ENCODE measurements at regions not wholly inside any gene's neighbourhood (a gene's known extent, or its start where the extent isn't known, plus 50 kb on each side); places are given as distances from the start of the nearest gene placed in this dataset.
A peak's percentile ranks its signal among the peaks of the same experiment; 100 is the strongest.
"Not testable (repeated sequence)": the region's sequence is repeated elsewhere in the genome, so short reads cannot be mapped to it uniquely, and the experiment has no call there.

GRCh38 chr22:11600161-11600560 is 3927.8 kb upstream of the OR11H1 start:
- H3K4me3 Mint-ChIP-seq; H3K27ac Mint-ChIP-seq; H3K27ac ChIP-seq (ENCODE audit: insufficient read depth, low read length, poor library complexity, severe bottlenecking); H3K4me3 ChIP-seq (ENCODE audit: low read depth, low read length); ATAC-seq (ENCODE audit: low read depth in 2 of 2); DNase-seq; H3K27me3 ChIP-seq (ENCODE audit: control insufficient read depth, insufficient read depth, low read length); H3K4me1 ChIP-seq (ENCODE audit: control insufficient read depth, insufficient read depth, low read length, poor library complexity, severe bottlenecking); H3K36me3 Mint-ChIP-seq; H3K27me3 Mint-ChIP-seq; H3K4me1 Mint-ChIP-seq; H3K36me3 ChIP-seq (ENCODE audit: control insufficient read depth, insufficient read depth, low read length): not testable (repeated sequence)
- H3K9me3 Mint-ChIP-seq = peaks cover 0 to 50% (median 16%) of the 10 kb centered on the region in 7 donors
- peaks cover 2 to 35% of the 10 kb centered on the region in 2 experiments for H3K9me3 ChIP-seq (ENCODE audit: control insufficient read depth in 2 of 2, low read length in 2 of 2)

- H3K36me3 Mint-ChIP-seq; H3K27ac ChIP-seq (ENCODE audit: insufficient read depth, low read length, poor library complexity, severe bottlenecking); DNase-seq; H3K4me1 ChIP-seq (ENCODE audit: control insufficient read depth, insufficient read depth, low read length, poor library complexity, severe bottlenecking); ATAC-seq (ENCODE audit: low read depth in 2 of 2); H3K4me3 ChIP-seq (ENCODE audit: low read depth, low read length); H3K36me3 ChIP-seq (ENCODE audit: control insufficient read depth, insufficient read depth, low read length); H3K4me1 Mint-ChIP-seq; H3K4me3 Mint-ChIP-seq; H3K27ac Mint-ChIP-seq; H3K27me3 ChIP-seq (ENCODE audit: control insufficient read depth, insufficient read depth, low read length); H3K27me3 Mint-ChIP-seq: not testable (repeated sequence)
- peaks cover 0 to 55% (median 18%) of the 10 kb centered on the region in 7 donors for H3K9me3 Mint-ChIP-seq
- H3K9me3 ChIP-seq (ENCODE audit: control insufficient read depth in 2 of 2, low read length in 2 of 2) = peaks cover 2 to 44% of the 10 kb centered on the region in 2 experiments
Observed at GRCh38 chr22:11600896-11601890, 3926.8 kb upstream of the OR11H1 start.

- not testable (repeated sequence) for H3K4me3 Mint-ChIP-seq; ATAC-seq (ENCODE audit: low read depth in 2 of 2); H3K36me3 ChIP-seq (ENCODE audit: control insufficient read depth, insufficient read depth, low read length); DNase-seq; H3K27me3 ChIP-seq (ENCODE audit: control insufficient read depth, insufficient read depth, low read length); H3K27ac ChIP-seq (ENCODE audit: insufficient read depth, low read length, poor library complexity, severe bottlenecking); H3K4me3 ChIP-seq (ENCODE audit: low read depth, low read length); H3K4me1 Mint-ChIP-seq; H3K27ac Mint-ChIP-seq; H3K27me3 Mint-ChIP-seq; H3K4me1 ChIP-seq (ENCODE audit: control insufficient read depth, insufficient read depth, low read length, poor library complexity, severe bottlenecking); H3K36me3 Mint-ChIP-seq
- H3K9me3 ChIP-seq (ENCODE audit: control insufficient read depth in 2 of 2, low read length in 2 of 2) = peaks cover 4 to 44% of the 10 kb centered on the region in 2 experiments
- peaks cover 0 to 59% (median 16%) of the 10 kb centered on the region in 7 donors for H3K9me3 Mint-ChIP-seq
Observed at GRCh38 chr22:11604635-11605395, 3923.2 kb upstream of the OR11H1 start.

GRCh38 chr22:11605468-11605981 is 3922.5 kb upstream of the OR11H1 start:
- H3K9me3 Mint-ChIP-seq = peaks cover 0 to 60% (median 17%) of the 10 kb centered on the region in 7 donors
- DNase-seq = no peak
- no peak overlapping the region for H3K4me3 ChIP-seq (ENCODE audit: low read depth, low read length)
- H3K9me3 ChIP-seq (ENCODE audit: control insufficient read depth in 2 of 2, low read length in 2 of 2) = peaks cover 4 to 44% of the 10 kb centered on the region in 2 experiments
- no peaks in the 10 kb centered on the region for H3K36me3 ChIP-seq (ENCODE audit: control insufficient read depth, insufficient read depth, low read length)
- peak overlapping the region in 1 of 3 donors; percentile 84 for H3K27ac Mint-ChIP-seq
- no peaks in the 10 kb centered on the region for H3K4me1 Mint-ChIP-seq
- H3K4me3 Mint-ChIP-seq = no peak overlapping the region
- H3K27ac ChIP-seq (ENCODE audit: insufficient read depth, low read length, poor library complexity, severe bottlenecking) = no peak overlapping the region
- H3K27me3 ChIP-seq (ENCODE audit: control insufficient read depth, insufficient read depth, low read length) = no peaks in the 10 kb centered on the region
- H3K27me3 Mint-ChIP-seq = no peaks in the 10 kb centered on the region
- H3K4me1 ChIP-seq (ENCODE audit: control insufficient read depth, insufficient read depth, low read length, poor library complexity, severe bottlenecking) = no peaks in the 10 kb centered on the region
- H3K36me3 Mint-ChIP-seq = no peaks in the 10 kb centered on the region
- no peak for ATAC-seq (ENCODE audit: low read depth in 2 of 2)

- not testable (repeated sequence) for H3K27me3 Mint-ChIP-seq; H3K36me3 ChIP-seq (ENCODE audit: control insufficient read depth, insufficient read depth, low read length); H3K27ac Mint-ChIP-seq; H3K27me3 ChIP-seq (ENCODE audit: control insufficient read depth, insufficient read depth, low read length); DNase-seq; H3K4me3 ChIP-seq (ENCODE audit: low read depth, low read length); H3K4me1 Mint-ChIP-seq; H3K27ac ChIP-seq (ENCODE audit: insufficient read depth, low read length, poor library complexity, severe bottlenecking); ATAC-seq (ENCODE audit: low read depth in 2 of 2); H3K4me1 ChIP-seq (ENCODE audit: control insufficient read depth, insufficient read depth, low read length, poor library complexity, severe bottlenecking); H3K36me3 Mint-ChIP-seq; H3K4me3 Mint-ChIP-seq
- peaks cover 0 to 60% (median 17%) of the 10 kb centered on the region in 7 donors for H3K9me3 Mint-ChIP-seq
- peaks cover 7 to 43% of the 10 kb centered on the region in 2 experiments for H3K9me3 ChIP-seq (ENCODE audit: control insufficient read depth in 2 of 2, low read length in 2 of 2)
Observed at GRCh38 chr22:11606047-11607000, 3921.7 kb upstream of the OR11H1 start.

GRCh38 chr22:11607215-11607614 is 3920.8 kb upstream of the OR11H1 start:
- H3K9me3 Mint-ChIP-seq = peaks cover 0 to 60% (median 19%) of the 10 kb centered on the region in 7 donors
- ATAC-seq (ENCODE audit: low read depth in 2 of 2); H3K36me3 ChIP-seq (ENCODE audit: control insufficient read depth, insufficient read depth, low read length); DNase-seq; H3K36me3 Mint-ChIP-seq; H3K27me3 Mint-ChIP-seq; H3K27ac Mint-ChIP-seq; H3K4me1 ChIP-seq (ENCODE audit: control insufficient read depth, insufficient read depth, low read length, poor library complexity, severe bottlenecking); H3K27ac ChIP-seq (ENCODE audit: insufficient read depth, low read length, poor library complexity, severe bottlenecking); H3K4me3 ChIP-seq (ENCODE audit: low read depth, low read length); H3K4me1 Mint-ChIP-seq; H3K27me3 ChIP-seq (ENCODE audit: control insufficient read depth, insufficient read depth, low read length); H3K4me3 Mint-ChIP-seq: not testable (repeated sequence)
- H3K9me3 ChIP-seq (ENCODE audit: control insufficient read depth in 2 of 2, low read length in 2 of 2) = peaks cover 9 to 42% of the 10 kb centered on the region in 2 experiments

GRCh38 chr22:11608486-11608885 is 3919.5 kb upstream of the OR11H1 start:
- H3K4me1 Mint-ChIP-seq; H3K27ac ChIP-seq (ENCODE audit: insufficient read depth, low read length, poor library complexity, severe bottlenecking); H3K4me3 Mint-ChIP-seq; H3K27me3 ChIP-seq (ENCODE audit: control insufficient read depth, insufficient read depth, low read length); H3K4me1 ChIP-seq (ENCODE audit: control insufficient read depth, insufficient read depth, low read length, poor library complexity, severe bottlenecking); H3K36me3 ChIP-seq (ENCODE audit: control insufficient read depth, insufficient read depth, low read length); H3K27me3 Mint-ChIP-seq; H3K4me3 ChIP-seq (ENCODE audit: low read depth, low read length); DNase-seq; H3K36me3 Mint-ChIP-seq; ATAC-seq (ENCODE audit: low read depth in 2 of 2); H3K27ac Mint-ChIP-seq: not testable (repeated sequence)
- peaks cover 0 to 66% (median 19%) of the 10 kb centered on the region in 7 donors for H3K9me3 Mint-ChIP-seq
- peaks cover 7 to 53% of the 10 kb centered on the region in 2 experiments for H3K9me3 ChIP-seq (ENCODE audit: control insufficient read depth in 2 of 2, low read length in 2 of 2)
